ENCODE measurements at regions not wholly inside any gene's neighbourhood (a gene's known extent, or its start where the extent isn't known, plus 50 kb on each side); places are given as distances from the start of the nearest gene placed in this dataset.

- TF ChIP-seq CTCF (conservative IDR thresholded peaks at IDR 0.05; ENCODE audit: low read depth, low read length): no peak
- no peak for TF ChIP-seq MAZ (IDR thresholded peaks at IDR 0.05; ENCODE audit: borderline replicate concordance, low read depth, low read length)
- no peak for TF ChIP-seq RAD21 (IDR thresholded peaks at IDR 0.05; ENCODE audit: low read length)
- TF ChIP-seq POLR2A (IDR thresholded peaks at IDR 0.05; ENCODE audit: low read depth, low read length): no peak
- no peak for TF ChIP-seq USF2 (IDR thresholded peaks at IDR 0.05; ENCODE audit: low read depth, low read length)
- no peak for TF ChIP-seq NFE2L2 (IDR thresholded peaks at IDR 0.05; ENCODE audit: low read depth, low read length)
- no peak for TF ChIP-seq ELK1 (IDR thresholded peaks at IDR 0.05; ENCODE audit: borderline replicate concordance, low read depth, low read length)
- no peak for TF ChIP-seq CEBPB (IDR thresholded peaks at IDR 0.05; ENCODE audit: low read depth, low read length)
- TF ChIP-seq CHD1 (IDR thresholded peaks at IDR 0.05; ENCODE audit: low read depth, low read length): no peak
- TF ChIP-seq MXI1 (IDR thresholded peaks at IDR 0.05; ENCODE audit: borderline replicate concordance, low read depth, low read length): no peak
Measured at GRCh38 chr4:63693321-63693720, 715.9 kb downstream of the TECRL start.

All from IMR-90 (cell line).